H9 (cell line): ENCODE measurements at regions not wholly inside any gene's neighbourhood (a gene's known extent, or its start where the extent isn't known, plus 50 kb on each side); places are given as distances from the start of the nearest gene placed in this dataset.

ENCODE experiments used
- DNase-seq: peaks from one replicate; pipeline ENCODE4 v3.0.0-alpha.2; 2017
- H2AFZ ChIP-seq: one replicate; pipeline ENCODE4 v1.6.1; 2013; ENCODE audit warnings: mild to moderate bottlenecking, low read length, control low read depth, moderate library complexity
- H2AK5ac ChIP-seq: 2 replicates; pipeline ENCODE4 v1.6.1; 2013; ENCODE audit warnings: low read length, control low read depth, mixed read lengths; ENCODE audit not compliant: insufficient read length
- H2BK120ac ChIP-seq: one replicate; pipeline ENCODE4 v1.6.1; 2013; ENCODE audit warnings: low read depth, mild to moderate bottlenecking, low read length, control low read depth, inconsistent platforms; ENCODE audit not compliant: poor library complexity, severe bottlenecking
- H2BK12ac ChIP-seq: 2 replicates; pipeline ENCODE4 v1.6.1; 2013; ENCODE audit warnings: low read length, control low read depth, mixed read lengths, low read depth; ENCODE audit not compliant: insufficient read length
- H2BK15ac ChIP-seq: 2 replicates; pipeline ENCODE4 v1.6.1; 2013; ENCODE audit warnings: low read depth, low read length, control low read depth
- H2BK20ac ChIP-seq: one replicate; pipeline ENCODE4 v1.6.1; 2013; ENCODE audit warnings: low read depth, mild to moderate bottlenecking, low read length, control low read depth, inconsistent platforms; ENCODE audit not compliant: poor library complexity, severe bottlenecking
- H2BK5ac ChIP-seq: 2 replicates; pipeline ENCODE4 v1.6.1; 2013; ENCODE audit warnings: low read length, control low read depth, mixed read lengths; ENCODE audit not compliant: insufficient read length
- H3K14ac ChIP-seq: 2 replicates; pipeline ENCODE4 v1.6.1; 2013; ENCODE audit warnings: low read length, control low read depth; ENCODE audit not compliant: insufficient read depth
- H3K18ac ChIP-seq: 2 replicates; pipeline ENCODE4 v1.6.1; 2013; ENCODE audit warnings: low read depth, mild to moderate bottlenecking, mixed read lengths, low read length, control low read depth; ENCODE audit not compliant: insufficient read length
- H3K23ac ChIP-seq: 2 replicates; pipeline ENCODE4 v1.6.1; 2013; ENCODE audit warnings: low read length, control low read depth, mixed read lengths, low read depth; ENCODE audit not compliant: insufficient read length
- H3K23me2 ChIP-seq: 2 replicates; pipeline ENCODE4 v1.6.1; 2013; ENCODE audit warnings: low read depth, mild to moderate bottlenecking, mixed read lengths, low read length, control low read depth; ENCODE audit not compliant: insufficient read length, poor library complexity, severe bottlenecking
- H3K27ac ChIP-seq: 2 replicates; pipeline ENCODE4 v1.5.1; 2013; ENCODE audit warnings: low read length, control low read depth, mixed read lengths, low read depth; ENCODE audit not compliant: insufficient read length
- H3K27me3 ChIP-seq: 2 replicates; pipeline ENCODE4 v1.6.1; 2013; ENCODE audit warnings: low read length, control low read depth, inconsistent platforms; ENCODE audit not compliant: insufficient read depth
- H3K4ac ChIP-seq: 2 replicates; pipeline ENCODE4 v1.6.1; 2013; ENCODE audit warnings: low read depth, mild to moderate bottlenecking, control low read depth, inconsistent platforms, low read length, moderate library complexity
- H3K4me1 ChIP-seq: 2 replicates; pipeline ENCODE4 v1.6.1; 2013; ENCODE audit warnings: low read length, control low read depth, inconsistent platforms; ENCODE audit not compliant: insufficient read depth
- H3K4me2 ChIP-seq: 2 replicates; pipeline ENCODE4 v1.6.1; 2013; ENCODE audit warnings: low read length, control low read depth, mixed read lengths; ENCODE audit not compliant: insufficient read length, insufficient read depth
- H3K56ac ChIP-seq: 2 replicates; pipeline ENCODE4 v1.6.1; 2013; ENCODE audit warnings: low read depth, mild to moderate bottlenecking, mixed read lengths, low read length, control low read depth; ENCODE audit not compliant: insufficient read length
- H3K79me1 ChIP-seq: 2 replicates; pipeline ENCODE4 v1.6.1; 2013; ENCODE audit warnings: low read depth, mild to moderate bottlenecking, moderate library complexity, low read length, control low read depth, inconsistent platforms; ENCODE audit not compliant: insufficient read depth, poor library complexity, severe bottlenecking
- H3K79me2 ChIP-seq: 2 replicates; pipeline ENCODE4 v1.6.1; 2013; ENCODE audit warnings: low read length, control low read depth, inconsistent platforms; ENCODE audit not compliant: insufficient read depth
- H3K9ac ChIP-seq: 2 replicates; pipeline ENCODE4 v1.6.1; 2013; ENCODE audit warnings: low read length, control low read depth, mixed read lengths; ENCODE audit not compliant: insufficient read length; ENCODE audit errors: extremely low read depth
- H3K9me3 ChIP-seq: one replicate; pipeline ENCODE4 v1.6.1; 2013; ENCODE audit warnings: low read depth, low read length, inconsistent platforms; ENCODE audit not compliant: control insufficient read depth
- H3T11ph ChIP-seq: one replicate; pipeline ENCODE4 v1.6.1; 2013; ENCODE audit warnings: mild to moderate bottlenecking, low read length, control low read depth, inconsistent platforms
- H4K20me1 ChIP-seq: one replicate; pipeline ENCODE4 v1.6.1; 2013; ENCODE audit not compliant: control insufficient read depth, insufficient read length, insufficient read depth
- H4K5ac ChIP-seq: 2 replicates; pipeline ENCODE4 v1.6.1; 2013; ENCODE audit warnings: low read depth, mild to moderate bottlenecking, mixed read lengths, low read length, control low read depth; ENCODE audit not compliant: insufficient read length
- H4K8ac ChIP-seq: replicated peaks from 2 replicates; pipeline ENCODE4 v1.6.1; 2013; ENCODE audit warnings: low read length, control low read depth, mixed read lengths, low read depth; ENCODE audit not compliant: insufficient read length
- H4K91ac ChIP-seq: 2 replicates; pipeline ENCODE4 v1.6.1; 2013; ENCODE audit warnings: low read depth, mild to moderate bottlenecking, moderate library complexity, mixed read lengths, low read length, control low read depth; ENCODE audit not compliant: insufficient read length
- H3K27ac Mint-ChIP-seq, 3 experiments: 2 replicates in 2 of 3; 3 replicates in 1 of 3; pipeline ENCODE4 v1.8.0; 2020 to 2021; ENCODE audit warnings: mixed read lengths in 3 of 3, mild to moderate bottlenecking in 1 of 3, moderate library complexity in 1 of 3
- H3K27me3 Mint-ChIP-seq: 2 replicates; pipeline ENCODE4 v1.8.0; 2021; ENCODE audit warnings: low read depth, mild to moderate bottlenecking, moderate library complexity, mixed read lengths
- H3K36me3 Mint-ChIP-seq, 3 experiments: 2 replicates in 2 of 3; 3 replicates in 1 of 3; pipeline ENCODE4 v1.8.0; 2020 to 2021; ENCODE audit warnings: low read depth in 3 of 3, mixed read lengths in 3 of 3; ENCODE audit not compliant: insufficient read depth in 1 of 3
- H3K4me1 Mint-ChIP-seq, 2 experiments: 2 replicates each; pipeline ENCODE4 v1.8.0; 2020; ENCODE audit warnings: mixed read lengths in 2 of 2
- H3K4me3 Mint-ChIP-seq, 2 experiments: 2 replicates in 1 of 2; 3 replicates in 1 of 2; pipeline ENCODE4 v1.8.0; 2020 to 2021; ENCODE audit warnings: mild to moderate bottlenecking in 2 of 2, mixed read lengths in 2 of 2, moderate library complexity in 1 of 2
- H3K9me3 Mint-ChIP-seq, 2 experiments: 2 replicates in 1 of 2; 3 replicates in 1 of 2; pipeline ENCODE4 v1.8.0; 2020; ENCODE audit warnings: mild to moderate bottlenecking in 2 of 2, mixed read lengths in 2 of 2, moderate library complexity in 1 of 2
- CTCF ChIP-seq: fragments of 200-600 bp; sonication (generic); conservative IDR thresholded peaks from 3 replicates; pipeline ENCODE4 v1.8.0; 2021; ENCODE audit warnings: antibody characterized with exemption, mild to moderate bottlenecking
- WGBS: extraction: QIAGEN DNeasy Blood & Tissue Kit; methylation state at CpG from one replicate; pipeline ENCODE4 v1.1.7; 2013; ENCODE audit warnings: missing lambda C conversion rate, low lambda C conversion rate, mixed read lengths; ENCODE audit not compliant: insufficient read length; ENCODE audit errors: extremely low coverage; 5-methylcytosine and 5-hydroxymethylcytosine counted together

GRCh38 chr9:105141976-105142250, 102.5 kb upstream of the SLC44A1 start:
- Histone ChIP-seq H3K79me2 (no peaks in the 10 kb centered on the region), H4K5ac (no peak overlapping the region), H3T11ph (no peak overlapping the region), H3K4me2 (no peak overlapping the region), H3K79me1 (no peaks in the 10 kb centered on the region), H2BK15ac (no peak overlapping the region), H2BK5ac (no peak overlapping the region), H2AK5ac (no peak overlapping the region), H3K27ac (no peak overlapping the region), H2BK20ac (no peak overlapping the region), H3K23me2 (no peaks in the 10 kb centered on the region), H2AFZ (no peak overlapping the region), H3K9me3 (no peaks in the 10 kb centered on the region), H3K4me1 (0 out of 2 replicates have a peak, but pooled peaks cover 4% of the 10 kb centered on the region), H4K91ac (no peak overlapping the region), H4K8ac (no peak overlapping the region), H2BK120ac (no peak overlapping the region), H2BK12ac (no peak overlapping the region), H3K23ac (no peak overlapping the region), H3K56ac (no peak overlapping the region), H4K20me1 (peaks cover 2% of the 10 kb centered on the region), H3K9ac (no peak overlapping the region), H3K14ac (no peak overlapping the region), H3K18ac (no peak overlapping the region), H3K27me3 (no peaks in the 10 kb centered on the region; the same call in 1 of the 2 replicates), H3K4ac (no peak overlapping the region)
- no peak for DNase-seq
- no peak overlapping the region for H3K4me3 Mint-ChIP-seq
- H3K4me1 Mint-ChIP-seq: peaks cover 33 to 34% of the 10 kb centered on the region in 2 experiments
- H3K36me3 Mint-ChIP-seq: no peaks in the 10 kb centered on the region
- H3K27ac Mint-ChIP-seq: no peak overlapping the region
- H3K27me3 Mint-ChIP-seq: peaks cover 8% of the 10 kb centered on the region
- no peaks in the 10 kb centered on the region for H3K9me3 Mint-ChIP-seq
- WGBS: no CpG with 5 or more reads among the region's 1 CpG
- no peak for TF ChIP-seq CTCF
